Spinal cord (tissue), 9 donors: ENCODE measurements at regions not wholly inside any gene's neighbourhood (a gene's known extent, or its start where the extent isn't known, plus 50 kb on each side); places are given as distances from the start of the nearest gene placed in this dataset.

ENCODE experiments used
- DNase-seq, 6 donors: peaks; one replicate each; pipeline versions ENCODE4 v3.0.0 to v3.0.0-alpha.2; 2013 to 2015; ENCODE audit warnings: low spot score in 6 of 6, low read depth in 4 of 6
- H3K27ac ChIP-seq: one replicate; pipeline ENCODE4 v1.5.1; 2013; ENCODE audit warnings: low read depth, low read length, control low read depth
- H3K27me3 ChIP-seq: one replicate; pipeline ENCODE4 v1.6.1; 2013; ENCODE audit warnings: low read length; ENCODE audit not compliant: control insufficient read depth, insufficient read depth
- H3K36me3 ChIP-seq: one replicate; pipeline ENCODE4 v1.6.1; 2013; ENCODE audit warnings: low read length; ENCODE audit not compliant: control insufficient read depth, insufficient read depth
- H3K4me1 ChIP-seq: one replicate; pipeline ENCODE4 v1.6.1; 2013; ENCODE audit warnings: low read length; ENCODE audit not compliant: control insufficient read depth, insufficient read depth
- H3K4me3 ChIP-seq: one replicate; pipeline ENCODE4 v1.5.1; 2013; ENCODE audit warnings: low read depth, low read length, control low read depth
- H3K9me3 ChIP-seq: one replicate; pipeline ENCODE4 v1.6.1; 2013; ENCODE audit warnings: low read length; ENCODE audit not compliant: control insufficient read depth, insufficient read depth
- WGBS: methylation state at CpG from one replicate; pipeline ENCODE4 v1.1.5; 2013; ENCODE audit warnings: missing lambda C conversion rate; ENCODE audit not compliant: insufficient coverage; 5-methylcytosine and 5-hydroxymethylcytosine counted together
- donor health status: healthy.

DNA sequence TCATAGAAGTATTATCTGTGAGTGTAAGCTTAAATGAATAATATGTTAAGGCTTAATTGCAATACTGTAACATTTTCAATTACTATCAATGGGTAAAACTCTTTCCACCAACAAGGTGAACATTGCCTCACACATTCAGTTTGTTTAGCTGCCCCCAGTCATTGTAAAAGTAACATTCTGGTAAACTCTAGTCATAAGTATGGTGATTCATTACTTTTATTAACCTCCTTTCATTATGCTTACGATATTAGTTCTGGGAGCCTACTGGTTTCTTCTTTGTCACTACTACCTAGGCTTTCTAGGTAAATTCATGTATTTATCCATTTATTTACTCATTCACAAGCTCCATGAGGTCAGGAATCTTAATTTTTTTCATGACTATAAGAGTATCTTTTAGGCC is 412.8 kb upstream of the SLIT2 start:
- DNase-seq, result no peak
- no peak overlapping the region for H3K27ac ChIP-seq
- no peaks in the 10 kb centered on the region for H3K27me3 ChIP-seq

DNA sequence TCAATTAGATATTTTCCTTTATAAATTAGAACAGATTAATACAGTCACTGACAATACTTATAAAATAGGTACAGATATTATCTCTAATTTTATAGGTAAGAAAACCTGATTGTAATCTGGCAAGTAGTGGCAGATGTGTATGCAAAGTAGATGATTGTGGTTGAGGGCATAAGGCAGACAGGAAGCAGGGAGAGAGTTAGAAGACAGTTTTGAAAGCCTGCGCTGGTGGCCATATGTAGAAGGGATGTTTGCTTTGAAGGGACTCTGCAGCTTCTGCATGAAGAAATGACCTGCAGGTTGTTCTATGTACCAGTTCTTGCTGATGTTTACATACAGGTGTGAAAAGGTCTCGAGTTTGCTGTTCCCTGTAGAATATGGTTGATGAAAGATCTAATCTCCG is 416.3 kb upstream of the SLIT2 start:
- Histone ChIP-seq H3K4me3 (no peak overlapping the region), H3K27ac (no peak overlapping the region), H3K36me3 (no peaks in the 10 kb centered on the region), H3K9me3 (no peaks in the 10 kb centered on the region), H3K27me3 (no peaks in the 10 kb centered on the region), H3K4me1 (no peaks in the 10 kb centered on the region)
- no peak for DNase-seq
- 85% methylated on average over 2 of the region's 3 CpGs for WGBS

More for the DNA sequence above, 412.8 kb upstream of the SLIT2 start:
- Histone ChIP-seq H3K4me3 (no peak overlapping the region), H3K36me3 (no peaks in the 10 kb centered on the region), H3K9me3 (no peaks in the 10 kb centered on the region), H3K4me1 (no peaks in the 10 kb centered on the region)
- no CpG with 5 or more reads among the region's 1 CpG for WGBS

DNA sequence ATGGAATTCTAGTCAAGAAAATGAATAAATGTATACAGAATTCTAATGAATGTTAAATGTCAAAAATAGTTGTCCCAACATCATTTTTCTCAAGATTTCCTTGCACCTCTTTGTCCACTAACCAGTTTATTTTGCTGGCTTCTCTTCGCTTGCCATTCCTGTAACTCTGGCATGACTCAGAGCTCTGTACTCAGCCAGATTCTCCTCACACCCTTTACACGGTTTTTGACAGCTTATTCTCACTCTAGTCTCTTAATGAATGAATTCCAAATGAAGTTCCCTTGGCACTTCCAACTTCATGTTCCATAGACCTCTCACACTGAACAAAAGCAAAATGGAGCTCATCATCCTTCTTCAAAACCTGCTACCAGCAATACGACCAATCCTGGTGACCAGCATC is 419.3 kb upstream of the SLIT2 start:
- H3K4me1 ChIP-seq, result no peaks in the 10 kb centered on the region
- H3K9me3 ChIP-seq, result no peaks in the 10 kb centered on the region
- DNase-seq, result peak in 1 of 6 donors; percentile 30
- H3K27ac ChIP-seq, result no peak overlapping the region
- H3K4me3 ChIP-seq, result no peak overlapping the region
- WGBS, result 89% methylated on average over 3 of the region's 3 CpGs
- no peaks in the 10 kb centered on the region for H3K36me3 ChIP-seq
- no peaks in the 10 kb centered on the region for H3K27me3 ChIP-seq

DNA sequence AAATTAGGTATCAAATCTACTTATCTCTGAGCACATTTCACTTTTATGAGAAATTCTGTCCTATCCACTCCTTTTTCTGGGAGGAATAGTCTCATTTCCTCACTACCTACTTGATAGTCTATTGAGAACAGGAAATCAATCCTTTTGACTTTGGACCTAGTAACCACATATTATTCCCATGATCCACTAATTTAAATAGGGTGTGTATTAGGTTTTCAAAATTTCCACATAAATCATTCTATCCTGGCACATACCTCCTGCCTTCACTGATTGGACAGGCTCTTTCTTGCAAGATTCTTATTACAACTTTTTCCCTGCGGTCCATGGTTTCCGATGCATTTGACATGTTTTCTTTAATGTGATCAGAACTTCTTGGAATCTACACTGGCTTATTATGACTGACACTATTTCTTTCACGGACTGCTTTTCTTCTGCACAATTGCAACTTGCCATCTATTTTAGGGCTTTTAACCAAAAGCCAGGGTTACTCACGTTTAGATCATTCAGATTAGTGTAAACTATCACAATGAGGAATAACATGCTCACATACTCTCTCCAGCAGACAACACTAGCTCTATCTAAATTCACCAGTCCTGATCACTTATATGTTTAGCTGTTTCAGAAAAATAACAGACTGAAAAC is 419.9 kb upstream of the SLIT2 start:
- Histone ChIP-seq H3K27ac (no peak overlapping the region), H3K4me1 (no peaks in the 10 kb centered on the region), H3K27me3 (no peaks in the 10 kb centered on the region), H3K36me3 (no peaks in the 10 kb centered on the region), H3K9me3 (no peaks in the 10 kb centered on the region), H3K4me3 (no peak overlapping the region)
- DNase-seq, result no peak
- WGBS, result 86% methylated on average over 4 of the region's 4 CpGs

DNA sequence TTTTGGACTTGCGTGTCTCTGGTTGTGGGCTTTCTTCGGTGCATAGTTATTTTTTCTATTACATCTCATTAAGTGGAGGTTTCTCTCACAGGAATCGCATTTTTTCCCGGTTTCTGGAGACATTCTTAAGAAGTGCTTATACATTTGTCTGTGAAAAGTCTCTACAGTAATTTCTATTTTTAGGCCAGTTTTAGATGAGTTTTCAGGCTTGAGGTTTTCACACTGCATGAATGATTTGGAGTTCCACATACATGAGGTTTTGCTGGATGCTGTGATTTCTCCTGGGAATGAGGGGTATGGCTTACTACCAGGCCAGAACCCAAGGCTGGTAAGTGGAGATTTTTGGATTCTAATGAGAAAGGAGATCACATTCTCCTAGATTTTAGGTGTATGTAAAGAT is 422.6 kb upstream of the SLIT2 start:
- H3K4me3 ChIP-seq, result no peak overlapping the region
- no peak for DNase-seq
- no peaks in the 10 kb centered on the region for H3K9me3 ChIP-seq
- WGBS, result no CpG with 5 or more reads among the region's 4 CpGs
- no peaks in the 10 kb centered on the region for H3K27me3 ChIP-seq
- no peak overlapping the region for H3K27ac ChIP-seq
- H3K36me3 ChIP-seq, result no peaks in the 10 kb centered on the region
- no peaks in the 10 kb centered on the region for H3K4me1 ChIP-seq

DNA sequence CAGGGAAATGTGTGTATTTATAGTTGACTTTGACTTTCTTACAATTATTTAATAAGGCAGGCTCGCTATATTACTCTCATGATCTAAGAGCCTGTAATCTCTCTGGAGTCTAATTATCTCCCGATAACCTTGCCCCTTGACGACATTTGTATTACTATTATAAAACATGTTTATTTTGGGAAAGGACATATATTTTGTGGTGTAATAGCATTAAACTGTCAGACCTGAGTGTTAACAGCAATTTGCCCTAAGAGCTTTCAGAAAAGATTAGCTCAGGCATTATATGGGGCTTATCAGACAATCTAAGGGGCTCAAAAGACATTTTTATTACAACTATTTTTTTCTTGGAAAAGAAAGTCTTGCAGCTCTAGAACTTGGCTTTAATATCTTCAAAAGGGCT is 427.9 kb upstream of the SLIT2 start:
- no CpG with 5 or more reads among the region's 3 CpGs for WGBS
- no peak overlapping the region for H3K4me3 ChIP-seq
- H3K9me3 ChIP-seq, result no peaks in the 10 kb centered on the region
- no peaks in the 10 kb centered on the region for H3K36me3 ChIP-seq
- H3K27ac ChIP-seq, result no peak overlapping the region
- peak in 1 of 6 donors; percentile 32 for DNase-seq
- no peaks in the 10 kb centered on the region for H3K4me1 ChIP-seq
- no peaks in the 10 kb centered on the region for H3K27me3 ChIP-seq

DNA sequence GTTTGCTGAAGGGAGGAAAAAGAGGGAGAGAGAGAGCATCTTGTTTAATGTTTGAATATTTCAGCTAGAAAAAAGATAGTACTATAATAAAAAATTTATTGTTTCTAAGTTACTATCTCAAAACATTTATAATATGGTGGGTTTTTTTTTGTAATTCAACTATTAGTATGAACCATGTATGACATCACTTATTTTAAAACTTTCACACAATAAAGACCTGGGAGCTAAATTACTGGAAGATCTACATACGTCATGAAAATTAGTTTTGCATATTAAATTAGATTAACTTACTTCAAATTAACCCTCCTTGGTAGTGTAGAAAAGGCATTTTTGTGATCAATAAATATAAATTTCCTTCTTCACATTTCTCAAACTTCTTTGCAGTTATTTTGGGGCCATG is 432.0 kb upstream of the SLIT2 start:
- no peaks in the 10 kb centered on the region for H3K4me1 ChIP-seq

DNA sequence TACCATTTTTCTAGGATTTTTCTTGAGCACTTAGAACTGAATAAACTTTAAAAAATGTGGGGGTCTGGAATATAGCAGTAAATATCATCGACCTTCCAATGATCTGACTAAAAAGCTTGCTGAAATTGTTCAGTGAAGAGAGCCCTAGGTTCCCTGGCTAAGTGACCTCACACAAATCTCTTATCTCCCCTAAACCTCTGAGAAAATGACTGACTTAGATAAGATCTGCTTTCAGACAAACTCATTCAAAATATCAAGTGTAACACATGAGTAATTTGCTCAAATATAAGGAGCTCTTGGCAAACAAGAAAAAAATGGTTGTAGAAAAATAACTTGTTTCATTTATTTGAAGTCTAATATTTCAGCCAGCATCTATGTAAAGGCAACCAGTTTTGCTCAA is 441.7 kb upstream of the SLIT2 start:
- H3K9me3 ChIP-seq, result no peaks in the 10 kb centered on the region
- no CpG with 5 or more reads among the region's 1 CpG for WGBS
- no peak for DNase-seq
- H3K4me3 ChIP-seq, result no peak overlapping the region
- H3K4me1 ChIP-seq, result no peaks in the 10 kb centered on the region
- no peaks in the 10 kb centered on the region for H3K27me3 ChIP-seq
- no peak overlapping the region for H3K27ac ChIP-seq
- no peaks in the 10 kb centered on the region for H3K36me3 ChIP-seq

More for the DNA sequence above, 432.0 kb upstream of the SLIT2 start:
- Histone ChIP-seq H3K27me3 (no peaks in the 10 kb centered on the region), H3K27ac (no peak overlapping the region), H3K4me3 (no peak overlapping the region), H3K9me3 (no peaks in the 10 kb centered on the region), H3K36me3 (no peaks in the 10 kb centered on the region)
- no CpG with 5 or more reads among the region's 1 CpG for WGBS
- DNase-seq, result no peak

DNA sequence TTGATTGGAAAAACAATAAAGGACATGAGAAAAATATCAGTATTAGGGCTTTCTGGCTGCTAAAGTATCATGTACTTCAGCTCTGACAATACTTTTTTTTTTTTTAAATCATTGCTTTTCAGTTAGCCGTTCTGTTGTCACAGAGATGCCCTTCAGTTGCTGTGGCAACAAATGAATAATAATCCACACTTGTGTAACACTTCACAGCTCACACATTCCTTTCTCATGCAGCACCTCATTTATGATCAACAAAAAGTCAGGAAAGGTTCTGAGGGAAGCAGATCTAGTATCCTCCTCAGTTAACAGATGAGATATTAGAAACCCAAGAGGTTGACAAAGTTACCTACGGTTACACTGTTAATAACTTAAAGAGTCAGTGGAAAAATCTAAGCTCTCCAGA is 444.2 kb upstream of the SLIT2 start:
- no peaks in the 10 kb centered on the region for H3K4me1 ChIP-seq

DNA sequence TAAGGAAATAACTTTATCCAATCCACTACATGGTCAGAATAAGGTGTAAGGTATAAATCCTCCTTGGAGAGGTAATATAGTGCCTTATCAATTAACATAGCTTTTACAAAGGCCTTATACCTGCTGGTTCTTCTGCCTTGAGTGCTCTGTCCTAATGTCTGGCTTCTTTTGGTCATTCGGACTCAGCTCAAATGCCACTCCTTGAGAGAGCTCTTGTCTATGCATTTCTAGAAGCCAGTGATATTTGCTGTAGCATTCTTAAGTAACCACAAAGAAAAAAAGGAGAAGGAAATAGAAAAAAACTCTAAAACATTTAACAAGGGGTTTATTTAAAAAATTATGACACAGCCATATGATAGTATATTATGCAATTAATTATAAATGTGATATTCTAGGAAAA is 444.8 kb upstream of the SLIT2 start:
- WGBS, result no CpG with 5 or more reads among the region's 1 CpG
- Histone ChIP-seq H3K4me3 (no peak overlapping the region), H3K27me3 (no peaks in the 10 kb centered on the region), H3K27ac (no peak overlapping the region), H3K9me3 (no peaks in the 10 kb centered on the region), H3K4me1 (no peaks in the 10 kb centered on the region), H3K36me3 (no peaks in the 10 kb centered on the region)
- DNase-seq, result no peak

More for the DNA sequence above, 444.2 kb upstream of the SLIT2 start:
- no peak overlapping the region for H3K4me3 ChIP-seq
- no peaks in the 10 kb centered on the region for H3K9me3 ChIP-seq
- H3K27ac ChIP-seq, result no peak overlapping the region
- H3K27me3 ChIP-seq, result no peaks in the 10 kb centered on the region
- DNase-seq, result peak in 3 of 6 donors; percentile 2 to 78 (median 24)
- 29% methylated on average over 1 of the region's 2 CpGs for WGBS
- no peaks in the 10 kb centered on the region for H3K36me3 ChIP-seq
